ENCODE measurements at regions not wholly inside any gene's neighbourhood (a gene's known extent, or its start where the extent isn't known, plus 50 kb on each side); places are given as distances from the start of the nearest gene placed in this dataset.

DNA sequence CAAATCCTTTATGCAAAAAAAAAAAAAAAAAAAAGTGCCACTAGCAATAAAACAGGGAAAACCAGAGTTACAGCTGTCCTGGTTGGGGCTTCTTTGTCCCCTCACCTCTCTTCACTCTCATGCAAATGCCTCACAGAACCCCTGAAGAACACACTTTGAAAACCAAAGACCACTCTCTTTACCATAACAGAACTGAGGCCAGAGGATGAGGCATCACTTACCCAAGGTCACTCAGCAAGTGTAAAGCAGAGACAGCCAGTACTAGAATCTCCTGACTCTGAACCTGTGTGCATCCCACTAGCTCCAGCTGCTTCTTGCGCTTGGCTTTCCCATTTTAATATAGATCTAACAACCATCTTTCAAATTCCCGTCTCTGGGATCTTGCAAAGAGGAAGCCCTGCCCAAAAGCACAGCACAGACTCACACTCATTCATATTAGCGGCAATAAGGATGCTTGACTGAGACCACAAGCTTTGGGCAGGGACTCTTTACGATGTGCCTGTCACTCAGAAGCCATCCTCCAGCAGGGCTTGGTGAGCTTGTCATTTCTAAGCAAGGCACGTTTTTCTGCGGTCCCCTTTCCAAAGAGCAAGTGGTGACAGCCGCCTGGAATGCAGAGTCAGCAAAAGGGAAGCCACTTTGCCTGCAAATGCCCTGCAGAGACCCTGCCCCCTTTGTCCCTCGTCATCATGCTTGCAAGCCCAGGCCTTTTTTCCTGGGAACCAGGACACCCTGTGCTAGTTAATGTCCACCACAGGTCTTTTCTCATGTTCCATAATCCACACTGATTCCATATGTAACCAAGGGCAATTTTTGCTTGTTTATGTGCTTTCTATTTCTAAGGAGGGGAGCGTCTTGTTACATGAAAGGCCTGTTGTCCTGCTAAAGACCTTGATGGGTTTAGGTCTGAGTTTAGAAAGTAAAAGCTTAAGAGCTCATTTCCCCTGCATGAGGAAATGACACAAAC lies 76.5 kb upstream of the NFIA start:
- DNase-seq (ENCODE audit: low read depth, low spot score), result no peak
- Histone ChIP-seq H3K27ac (no peak overlapping the region), H3K9ac (ENCODE audit: insufficient read length) (no peak overlapping the region), H3K36me3 (ENCODE audit: insufficient read depth, low read length) (no peaks in the 10 kb centered on the region), H3K4me3 (no peak overlapping the region), H3K9me3 (ENCODE audit: low read depth, low read length) (no peaks in the 10 kb centered on the region)
- TF ChIP-seq EZH2 (IDR thresholded peaks at IDR 0.05), result no peak

DNA sequence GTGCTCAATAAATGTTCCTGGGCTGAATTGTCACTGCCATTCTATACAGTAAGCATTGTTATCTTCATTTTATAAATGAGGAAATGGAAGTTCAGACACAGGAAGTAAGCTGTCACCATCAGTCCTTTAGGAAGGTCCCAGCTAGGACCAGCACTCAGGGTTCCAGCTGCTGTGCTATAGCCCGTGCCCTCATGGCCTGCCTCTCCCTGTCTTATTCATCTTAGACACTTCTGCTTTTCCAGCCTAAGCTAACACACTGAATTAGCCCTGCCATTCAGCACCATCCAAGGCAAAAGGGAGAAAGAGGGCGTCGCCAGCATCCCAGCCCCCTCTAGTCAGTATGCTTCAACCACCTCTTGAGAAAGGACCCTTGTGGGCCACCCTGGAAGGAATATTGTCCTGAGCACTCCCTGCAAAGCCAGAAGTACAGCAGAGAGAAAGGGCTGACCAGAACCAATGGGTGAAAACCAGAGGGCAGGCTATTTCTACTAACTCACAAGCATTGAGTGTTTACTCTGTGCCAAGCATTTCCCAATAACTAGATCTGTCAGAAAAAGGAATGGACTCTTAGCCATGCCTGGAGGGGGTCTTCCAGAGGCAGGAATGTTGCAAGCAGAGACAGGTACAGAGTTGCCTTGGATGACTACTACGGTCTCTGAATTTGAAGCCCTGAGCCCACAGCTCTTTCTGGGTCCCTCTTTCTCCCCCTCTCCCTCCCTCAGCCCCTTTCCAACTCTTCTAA lies 77.9 kb upstream of the NFIA start:
- no peak for DNase-seq (ENCODE audit: low read depth, low spot score)
- H3K36me3 ChIP-seq (ENCODE audit: insufficient read depth, low read length), result no peaks in the 10 kb centered on the region
- H3K4me3 ChIP-seq, result no peak overlapping the region
- H3K27ac ChIP-seq, result no peak overlapping the region
- TF ChIP-seq EZH2 (IDR thresholded peaks at IDR 0.05), result no peak
- no peak for TF ChIP-seq POLR2AphosphoS5 (IDR thresholded peaks at IDR 0.05; ENCODE audit: borderline replicate concordance, low read depth, low read length)
- no peak overlapping the region for H3K9ac ChIP-seq (ENCODE audit: insufficient read length)
- no peaks in the 10 kb centered on the region for H3K9me3 ChIP-seq (ENCODE audit: low read depth, low read length)

DNA sequence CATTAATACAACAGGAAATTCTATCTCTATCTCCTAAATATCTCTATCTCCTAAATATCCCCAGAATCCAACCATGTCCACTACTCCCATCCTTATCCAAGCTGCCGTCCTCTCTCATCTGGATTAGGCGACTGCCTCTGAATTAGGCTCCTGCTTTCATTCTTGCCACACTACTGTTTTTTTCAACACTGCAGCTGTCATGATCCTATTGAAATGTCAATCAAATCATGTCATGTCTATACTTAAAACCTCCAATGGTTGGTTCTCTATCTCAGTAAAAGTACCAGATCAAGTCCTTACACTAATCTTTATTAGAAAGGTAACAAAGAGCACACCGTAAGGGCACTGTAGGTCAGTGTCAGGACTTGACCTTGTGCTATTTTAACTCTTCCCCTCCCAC lies 82.0 kb upstream of the NFIA start:
- TF ChIP-seq POLR2AphosphoS5 (IDR thresholded peaks at IDR 0.05; ENCODE audit: borderline replicate concordance, low read depth, low read length) (no peak), FOXP2 (optimal IDR thresholded peaks at IDR 0.05; ENCODE audit: control extremely low read depth, extremely low read length, insufficient read depth) (no peak), EZH2 (IDR thresholded peaks at IDR 0.05) (no peak)

DNA sequence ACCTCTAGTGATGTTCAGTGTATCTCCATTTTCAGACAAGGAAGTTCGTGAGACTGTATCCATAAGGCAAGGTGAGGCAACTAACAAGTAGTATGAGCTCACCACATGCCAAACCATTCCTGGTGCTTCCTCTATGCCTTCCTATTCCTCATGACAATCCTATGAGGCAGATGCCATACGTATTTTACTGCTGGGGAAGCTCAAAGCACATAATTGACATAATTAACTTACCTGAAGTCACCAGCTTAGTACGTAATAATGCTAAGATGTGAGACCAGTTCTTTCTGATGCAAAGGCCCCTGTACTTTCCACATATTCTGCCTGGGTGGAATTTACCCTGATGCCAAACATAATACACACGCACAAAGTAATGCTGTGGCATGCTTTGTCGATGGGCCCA lies 83.6 kb upstream of the NFIA start:
- Histone ChIP-seq H3K9ac (ENCODE audit: insufficient read length) (no peak overlapping the region), H3K9me3 (ENCODE audit: low read depth, low read length) (no peaks in the 10 kb centered on the region), H3K4me3 (no peak overlapping the region), H3K27ac (no peak overlapping the region), H3K36me3 (ENCODE audit: insufficient read depth, low read length) (no peaks in the 10 kb centered on the region)
- no peak for TF ChIP-seq EZH2 (IDR thresholded peaks at IDR 0.05)
- TF ChIP-seq POLR2AphosphoS5 (IDR thresholded peaks at IDR 0.05; ENCODE audit: borderline replicate concordance, low read depth, low read length), result no peak
- no peak for TF ChIP-seq FOXP2 (optimal IDR thresholded peaks at IDR 0.05; ENCODE audit: control extremely low read depth, extremely low read length, insufficient read depth)
- DNase-seq (ENCODE audit: low read depth, low spot score), result no peak

More for the DNA sequence above, 82.0 kb upstream of the NFIA start:
- Histone ChIP-seq H3K9me3 (ENCODE audit: low read depth, low read length) (no peaks in the 10 kb centered on the region), H3K4me3 (no peak overlapping the region), H3K36me3 (ENCODE audit: insufficient read depth, low read length) (no peaks in the 10 kb centered on the region), H3K9ac (ENCODE audit: insufficient read length) (no peak overlapping the region), H3K27ac (no peak overlapping the region)
- DNase-seq (ENCODE audit: low read depth, low spot score), result no peak

DNA sequence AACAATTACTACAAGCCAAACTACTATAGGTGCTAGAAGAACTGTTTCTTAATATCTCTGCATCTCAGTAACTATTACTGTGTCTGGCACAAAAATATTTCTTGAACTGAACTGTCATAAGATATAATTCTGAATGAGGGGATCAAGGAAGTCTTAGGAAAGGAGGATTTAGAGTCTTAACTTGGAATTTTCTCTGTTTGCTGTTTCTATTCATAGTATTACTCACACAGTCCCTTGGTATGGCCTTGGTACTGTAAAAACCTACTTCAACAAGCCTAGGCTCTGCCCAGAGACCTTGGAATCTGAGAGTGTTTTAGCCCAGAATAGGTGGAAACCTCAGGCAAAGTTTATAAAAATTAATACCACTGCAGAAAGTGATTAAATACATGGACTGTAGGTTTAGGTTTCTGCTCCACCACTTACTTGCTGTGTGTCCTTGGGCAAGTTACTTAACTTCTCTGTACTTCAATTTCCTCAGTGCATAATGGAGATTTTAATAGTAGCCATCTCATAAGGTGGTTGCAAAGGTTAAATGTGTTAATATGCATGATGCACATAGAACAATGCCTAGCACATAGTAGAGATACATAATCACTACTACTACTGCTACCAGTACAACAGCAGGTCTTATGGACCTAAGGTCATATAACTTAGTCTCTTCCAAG lies 87.4 kb upstream of the NFIA start:
- no peak for TF ChIP-seq FOXP2 (optimal IDR thresholded peaks at IDR 0.05; ENCODE audit: control extremely low read depth, extremely low read length, insufficient read depth)
- no peak for TF ChIP-seq EZH2 (IDR thresholded peaks at IDR 0.05)
- TF ChIP-seq POLR2AphosphoS5 (IDR thresholded peaks at IDR 0.05; ENCODE audit: borderline replicate concordance, low read depth, low read length), result no peak
- no peak overlapping the region for H3K9ac ChIP-seq (ENCODE audit: insufficient read length)
- no peaks in the 10 kb centered on the region for H3K36me3 ChIP-seq (ENCODE audit: insufficient read depth, low read length)
- H3K4me3 ChIP-seq, result no peak overlapping the region
- DNase-seq (ENCODE audit: low read depth, low spot score), result no peak
- no peak overlapping the region for H3K27ac ChIP-seq
- no peaks in the 10 kb centered on the region for H3K9me3 ChIP-seq (ENCODE audit: low read depth, low read length)

DNA sequence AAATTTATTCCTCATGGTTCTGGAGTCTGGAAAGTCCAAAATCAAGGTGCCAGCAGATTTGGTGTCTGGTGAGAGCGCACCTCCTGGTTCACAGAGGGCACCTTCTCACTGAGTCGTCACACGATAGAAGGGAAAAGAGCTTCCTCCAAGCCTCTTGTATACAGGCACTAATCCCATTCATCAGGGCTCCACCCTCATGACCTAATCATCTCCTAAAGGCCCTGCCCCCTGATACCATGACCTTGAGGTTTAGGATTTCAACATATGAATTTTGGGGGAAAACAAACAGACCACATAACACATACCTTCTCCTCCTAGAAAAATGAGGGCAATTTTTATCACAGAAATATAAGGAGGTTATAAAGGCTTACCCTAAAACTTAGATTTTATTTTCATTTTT lies 88.0 kb upstream of the NFIA start:
- Histone ChIP-seq H3K27ac (no peak overlapping the region), H3K36me3 (ENCODE audit: insufficient read depth, low read length) (no peaks in the 10 kb centered on the region), H3K9me3 (ENCODE audit: low read depth, low read length) (no peaks in the 10 kb centered on the region), H3K4me3 (no peak overlapping the region), H3K9ac (ENCODE audit: insufficient read length) (no peak overlapping the region)
- no peak for TF ChIP-seq EZH2 (IDR thresholded peaks at IDR 0.05)
- no peak for TF ChIP-seq FOXP2 (optimal IDR thresholded peaks at IDR 0.05; ENCODE audit: control extremely low read depth, extremely low read length, insufficient read depth)
- DNase-seq (ENCODE audit: low read depth, low spot score), result no peak

DNA sequence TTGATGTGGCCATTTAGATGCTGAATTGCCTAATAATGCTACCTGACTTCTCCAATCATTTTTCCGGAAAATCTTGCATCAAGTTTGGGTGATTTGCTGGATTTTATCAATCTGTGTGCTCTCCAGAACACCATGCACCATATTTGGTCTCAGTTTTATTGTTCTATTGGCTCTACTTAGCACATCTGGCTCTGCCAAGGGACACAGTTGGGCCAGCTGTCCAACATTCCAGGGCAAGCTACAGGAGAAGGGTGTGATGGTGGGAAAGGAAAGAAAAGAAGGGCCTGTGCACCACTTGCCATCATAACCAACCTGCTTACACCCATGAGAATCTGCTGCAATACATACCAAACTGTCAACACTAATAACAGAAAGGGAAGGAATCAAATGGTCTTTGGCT lies 90.2 kb upstream of the NFIA start:
- no peak for DNase-seq (ENCODE audit: low read depth, low spot score)
- H3K9me3 ChIP-seq (ENCODE audit: low read depth, low read length), result no peaks in the 10 kb centered on the region
- no peaks in the 10 kb centered on the region for H3K36me3 ChIP-seq (ENCODE audit: insufficient read depth, low read length)
- no peak overlapping the region for H3K4me3 ChIP-seq
- no peak overlapping the region for H3K9ac ChIP-seq (ENCODE audit: insufficient read length)
- TF ChIP-seq EZH2 (IDR thresholded peaks at IDR 0.05), result no peak
- TF ChIP-seq POLR2AphosphoS5 (IDR thresholded peaks at IDR 0.05; ENCODE audit: borderline replicate concordance, low read depth, low read length), result no peak
- TF ChIP-seq FOXP2 (optimal IDR thresholded peaks at IDR 0.05; ENCODE audit: control extremely low read depth, extremely low read length, insufficient read depth), result no peak
- H3K27ac ChIP-seq, result no peak overlapping the region

DNA sequence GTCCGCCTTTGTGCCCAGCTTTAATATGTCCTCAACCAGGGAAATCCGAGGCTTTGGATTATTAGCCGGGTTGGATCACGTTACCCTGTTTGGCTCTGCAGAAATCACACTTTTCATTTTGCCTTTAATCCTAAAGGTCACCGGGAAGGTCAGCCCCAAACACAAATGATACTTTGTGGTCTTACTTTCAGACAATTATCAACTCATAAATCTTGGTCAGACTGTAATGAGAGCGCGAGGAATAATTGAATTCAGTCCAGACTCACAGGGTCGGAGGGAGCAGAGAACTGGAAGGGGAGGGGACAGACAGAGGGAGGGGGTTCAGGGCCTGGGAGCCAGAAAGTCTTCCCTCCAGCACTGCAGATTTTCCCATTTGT lies 91.7 kb upstream of the NFIA start:
- Histone ChIP-seq H3K27ac (no peak overlapping the region), H3K4me3 (peak overlapping the region; percentile 59), H3K9me3 (ENCODE audit: low read depth, low read length) (no peaks in the 10 kb centered on the region), H3K9ac (ENCODE audit: insufficient read length) (no peak overlapping the region), H3K36me3 (ENCODE audit: insufficient read depth, low read length) (no peaks in the 10 kb centered on the region)
- no peak for DNase-seq (ENCODE audit: low read depth, low spot score)
- TF ChIP-seq POLR2AphosphoS5 (IDR thresholded peaks at IDR 0.05; ENCODE audit: borderline replicate concordance, low read depth, low read length) (no peak), FOXP2 (optimal IDR thresholded peaks at IDR 0.05; ENCODE audit: control extremely low read depth, extremely low read length, insufficient read depth) (no peak), EZH2 (IDR thresholded peaks at IDR 0.05) (no peak)

Measured in SK-N-MC (cell line).